ENCODE measurements at regions not wholly inside any gene's neighbourhood (a gene's known extent, or its start where the extent isn't known, plus 50 kb on each side); places are given as distances from the start of the nearest gene placed in this dataset.

DNA sequence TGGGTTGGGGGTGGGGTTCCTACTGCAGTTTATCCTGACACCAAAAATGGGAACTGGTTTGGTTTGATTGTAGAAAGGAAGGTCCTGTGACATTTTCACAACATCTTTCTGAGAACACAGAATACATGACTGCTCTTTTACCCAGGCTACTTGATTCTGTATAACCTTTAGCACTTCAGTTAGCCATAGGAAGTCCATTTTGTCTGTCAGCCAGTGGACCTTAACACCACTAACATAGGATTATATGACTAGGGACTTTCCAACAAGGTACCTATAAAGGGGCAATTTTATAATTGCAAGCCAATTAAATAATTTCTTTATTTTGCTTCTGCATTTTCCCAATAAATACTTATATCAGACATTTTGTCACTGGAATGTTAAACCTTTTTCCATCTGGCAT lies 489.2 kb upstream of the MIS18BP1 start:
- TF ChIP-seq POLR2A (IDR thresholded peaks at IDR 0.05) (no peak), CTCF (IDR thresholded peaks at IDR 0.05) (no peak)
